HL-60 (cell line): ENCODE measurements at regions not wholly inside any gene's neighbourhood (a gene's known extent, or its start where the extent isn't known, plus 50 kb on each side); places are given as distances from the start of the nearest gene placed in this dataset.

Experiments
- GABPA ChIP-seq: IDR thresholded peaks from 2 replicates; pipeline ENCODE4 v1.6.1; 2012; ENCODE audit warnings: low read depth
- POLR2AphosphoS5 ChIP-seq: IDR thresholded peaks from 2 replicates; pipeline ENCODE4 v1.6.1; 2012; ENCODE audit warnings: low read depth
- TF ChIP-seq, protein P1 (sequence below): IDR thresholded peaks from one replicate; pipeline ENCODE4 v1.5.1; 2011; ENCODE audit warnings: low read length, control low read depth, inconsistent platforms; ENCODE audit not compliant: insufficient read depth
- TF ChIP-seq, protein P2 (sequence below): IDR thresholded peaks from 2 replicates; pipeline ENCODE4 v1.6.1; 2012; ENCODE audit warnings: low read depth; ENCODE audit not compliant: insufficient replicate concordance

DNA sequence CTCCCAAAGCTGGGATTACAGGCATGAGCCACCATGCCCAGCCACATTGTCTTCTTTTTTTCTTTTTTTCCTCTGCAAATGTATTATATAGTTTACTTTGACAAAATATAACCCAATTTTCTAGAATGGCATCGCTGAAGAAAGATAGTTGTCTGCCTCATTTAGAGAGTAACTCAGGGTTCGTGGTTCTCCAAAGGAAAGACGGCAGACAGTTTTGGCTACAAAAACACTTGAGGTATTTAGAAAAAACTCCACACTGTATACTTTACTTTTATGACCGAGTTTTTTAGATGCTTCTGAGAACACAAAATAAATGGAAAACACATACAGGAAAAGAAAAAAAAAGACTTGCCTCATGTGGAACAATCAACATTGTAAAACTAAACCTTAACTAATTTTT is 369.1 kb upstream of the ATP2B1 start:
- TF ChIP-seq, protein P1, sequence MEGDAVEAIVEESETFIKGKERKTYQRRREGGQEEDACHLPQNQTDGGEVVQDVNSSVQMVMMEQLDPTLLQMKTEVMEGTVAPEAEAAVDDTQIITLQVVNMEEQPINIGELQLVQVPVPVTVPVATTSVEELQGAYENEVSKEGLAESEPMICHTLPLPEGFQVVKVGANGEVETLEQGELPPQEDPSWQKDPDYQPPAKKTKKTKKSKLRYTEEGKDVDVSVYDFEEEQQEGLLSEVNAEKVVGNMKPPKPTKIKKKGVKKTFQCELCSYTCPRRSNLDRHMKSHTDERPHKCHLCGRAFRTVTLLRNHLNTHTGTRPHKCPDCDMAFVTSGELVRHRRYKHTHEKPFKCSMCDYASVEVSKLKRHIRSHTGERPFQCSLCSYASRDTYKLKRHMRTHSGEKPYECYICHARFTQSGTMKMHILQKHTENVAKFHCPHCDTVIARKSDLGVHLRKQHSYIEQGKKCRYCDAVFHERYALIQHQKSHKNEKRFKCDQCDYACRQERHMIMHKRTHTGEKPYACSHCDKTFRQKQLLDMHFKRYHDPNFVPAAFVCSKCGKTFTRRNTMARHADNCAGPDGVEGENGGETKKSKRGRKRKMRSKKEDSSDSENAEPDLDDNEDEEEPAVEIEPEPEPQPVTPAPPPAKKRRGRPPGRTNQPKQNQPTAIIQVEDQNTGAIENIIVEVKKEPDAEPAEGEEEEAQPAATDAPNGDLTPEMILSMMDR = no peak
- TF ChIP-seq POLR2AphosphoS5 (no peak), GABPA (no peak)
- TF ChIP-seq, protein P2, sequence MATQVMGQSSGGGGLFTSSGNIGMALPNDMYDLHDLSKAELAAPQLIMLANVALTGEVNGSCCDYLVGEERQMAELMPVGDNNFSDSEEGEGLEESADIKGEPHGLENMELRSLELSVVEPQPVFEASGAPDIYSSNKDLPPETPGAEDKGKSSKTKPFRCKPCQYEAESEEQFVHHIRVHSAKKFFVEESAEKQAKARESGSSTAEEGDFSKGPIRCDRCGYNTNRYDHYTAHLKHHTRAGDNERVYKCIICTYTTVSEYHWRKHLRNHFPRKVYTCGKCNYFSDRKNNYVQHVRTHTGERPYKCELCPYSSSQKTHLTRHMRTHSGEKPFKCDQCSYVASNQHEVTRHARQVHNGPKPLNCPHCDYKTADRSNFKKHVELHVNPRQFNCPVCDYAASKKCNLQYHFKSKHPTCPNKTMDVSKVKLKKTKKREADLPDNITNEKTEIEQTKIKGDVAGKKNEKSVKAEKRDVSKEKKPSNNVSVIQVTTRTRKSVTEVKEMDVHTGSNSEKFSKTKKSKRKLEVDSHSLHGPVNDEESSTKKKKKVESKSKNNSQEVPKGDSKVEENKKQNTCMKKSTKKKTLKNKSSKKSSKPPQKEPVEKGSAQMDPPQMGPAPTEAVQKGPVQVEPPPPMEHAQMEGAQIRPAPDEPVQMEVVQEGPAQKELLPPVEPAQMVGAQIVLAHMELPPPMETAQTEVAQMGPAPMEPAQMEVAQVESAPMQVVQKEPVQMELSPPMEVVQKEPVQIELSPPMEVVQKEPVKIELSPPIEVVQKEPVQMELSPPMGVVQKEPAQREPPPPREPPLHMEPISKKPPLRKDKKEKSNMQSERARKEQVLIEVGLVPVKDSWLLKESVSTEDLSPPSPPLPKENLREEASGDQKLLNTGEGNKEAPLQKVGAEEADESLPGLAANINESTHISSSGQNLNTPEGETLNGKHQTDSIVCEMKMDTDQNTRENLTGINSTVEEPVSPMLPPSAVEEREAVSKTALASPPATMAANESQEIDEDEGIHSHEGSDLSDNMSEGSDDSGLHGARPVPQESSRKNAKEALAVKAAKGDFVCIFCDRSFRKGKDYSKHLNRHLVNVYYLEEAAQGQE = no peak
